GM21360 (cell line): ENCODE measurements at regions not wholly inside any gene's neighbourhood (a gene's known extent, or its start where the extent isn't known, plus 50 kb on each side); places are given as distances from the start of the nearest gene placed in this dataset.
A peak's percentile ranks its signal among the peaks of the same experiment; 100 is the strongest.

Experiments used
- ATAC-seq: cut with Tn5 transposase; IDR thresholded peaks from one replicate; pipeline ENCODE4 v1.9.1; 2021; ENCODE audit warnings: mild to moderate bottlenecking, moderate library complexity; ENCODE audit not compliant: unreplicated experiment

DNA sequence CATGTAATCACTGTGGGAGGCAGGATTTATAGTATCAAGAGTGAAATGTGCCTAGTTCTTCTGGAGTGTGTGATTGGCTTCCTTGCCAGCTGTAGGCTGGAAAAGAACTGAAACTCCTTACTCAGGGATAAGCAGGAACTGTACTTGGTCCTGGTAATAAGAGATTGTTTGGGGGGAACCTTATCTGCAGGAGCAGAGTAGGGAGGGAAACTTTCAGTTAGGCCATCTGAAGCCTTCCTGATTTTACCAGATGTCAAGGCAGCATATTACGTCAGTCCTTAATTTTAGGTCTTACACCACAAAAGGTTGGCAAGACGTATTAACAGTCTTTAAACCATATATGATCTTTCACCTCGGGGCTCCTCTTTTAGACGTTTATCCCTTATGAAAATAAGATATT is 231.5 kb upstream of the FMR1 start:
- no peak for ATAC-seq

DNA sequence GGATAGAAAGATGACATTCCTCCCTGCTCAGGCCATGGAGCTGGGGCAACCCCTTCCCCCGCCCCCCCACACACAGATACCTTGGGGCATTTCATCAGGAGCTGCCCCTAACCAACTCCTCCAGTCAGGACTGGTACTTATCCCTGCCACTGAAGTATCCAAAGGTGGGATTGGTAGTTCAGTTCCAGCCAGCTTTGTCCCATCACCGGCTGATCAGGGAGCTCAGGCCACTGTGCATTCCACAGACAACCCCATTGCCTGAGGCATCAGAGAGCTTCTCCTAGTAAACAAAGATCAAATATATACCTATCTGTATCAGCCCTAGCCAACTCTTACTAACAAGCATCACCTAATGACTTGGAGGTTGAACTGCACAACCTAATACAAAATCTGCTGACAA is 218.2 kb upstream of the FMR1 start:
- ATAC-seq: no peak

DNA sequence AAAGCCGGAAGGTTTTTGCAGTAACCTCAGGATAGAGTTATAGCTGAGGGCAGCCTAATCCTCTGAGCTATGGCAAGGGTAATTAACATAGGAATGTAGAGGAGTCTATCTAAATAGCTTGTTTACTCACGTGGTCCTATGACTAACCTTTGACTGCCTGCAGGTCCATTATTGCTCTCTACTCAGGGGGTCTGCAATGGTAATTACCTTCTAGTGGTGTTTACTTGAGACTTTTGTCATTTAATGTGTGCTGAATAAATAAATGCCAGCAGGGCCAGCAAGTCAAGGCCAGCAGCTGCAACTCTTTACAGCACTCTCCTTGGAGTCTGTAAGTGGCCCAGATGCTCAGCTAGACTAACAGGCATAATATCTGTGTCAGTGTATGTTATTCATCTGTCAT is 212.7 kb upstream of the FMR1 start:
- no peak for ATAC-seq

DNA sequence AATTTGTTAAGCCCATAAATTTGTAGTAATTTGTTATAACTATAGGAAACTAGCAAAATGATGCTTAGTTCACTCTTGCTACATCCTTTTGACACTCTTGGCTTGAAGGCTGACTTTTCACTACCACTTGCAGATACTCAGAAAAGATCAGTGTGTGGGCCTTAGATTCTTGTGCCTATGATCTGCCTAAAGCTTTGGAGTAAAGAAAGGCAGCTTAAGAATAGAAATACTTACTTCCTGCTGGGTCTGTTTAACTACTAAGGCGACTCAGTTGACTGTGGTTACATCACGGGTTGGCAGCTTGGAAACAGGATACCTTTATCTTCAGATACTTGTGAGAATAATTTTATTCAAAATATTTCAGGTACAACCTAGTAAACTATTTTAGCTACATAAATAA is 201.4 kb upstream of the FMR1 start:
- ATAC-seq: no peak

- ATAC-seq: no peak
These were observed 178.3 kb upstream of the FMR1 start for GRCh38 chrX:147733369-147733768.

GRCh38 chrX:147735364-147735763 is 176.4 kb upstream of the FMR1 start:
- no peak for ATAC-seq

- no peak for ATAC-seq
These were observed 175.7 kb upstream of the FMR1 start for GRCh38 chrX:147736045-147736444.

GRCh38 chrX:147737690-147738089 is 174.0 kb upstream of the FMR1 start:
- no peak for ATAC-seq

DNA sequence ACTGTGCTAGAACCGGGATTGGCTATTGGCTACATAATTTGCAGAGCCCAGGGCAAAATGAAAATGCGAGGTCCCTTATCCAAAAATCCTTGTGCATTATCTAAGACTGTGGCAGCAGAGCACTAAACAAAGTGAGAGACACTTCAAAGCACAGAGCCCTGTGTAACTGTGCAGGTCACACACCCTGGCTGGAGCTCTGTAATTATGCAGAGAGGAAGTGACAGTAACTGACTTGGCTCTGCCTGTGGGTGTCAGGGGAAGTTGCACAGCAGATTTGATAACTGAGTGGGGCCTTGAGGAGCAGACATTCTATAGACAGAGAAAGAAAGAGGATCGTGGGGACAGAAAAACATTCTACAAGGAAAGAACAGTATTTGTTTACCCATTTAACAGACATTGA is 173.5 kb upstream of the FMR1 start:
- no peak for ATAC-seq

DNA sequence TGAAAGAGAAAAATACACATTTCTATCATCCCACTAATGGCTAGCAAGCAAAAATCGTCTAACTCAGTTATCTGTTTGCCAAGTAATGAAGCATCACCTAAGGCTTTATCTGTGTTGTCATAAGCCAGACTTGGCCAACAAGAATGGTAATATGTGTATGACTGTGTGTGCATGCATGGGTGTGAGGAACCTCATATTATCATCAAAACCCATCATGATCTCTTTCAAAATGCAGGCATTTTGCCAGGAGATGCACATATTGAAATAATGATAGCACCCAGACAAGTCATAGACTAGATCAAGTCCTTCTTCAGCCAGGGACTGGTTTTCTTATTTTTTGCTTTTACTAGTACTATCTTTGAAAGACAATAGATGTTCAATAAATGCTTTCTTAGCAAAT is 172.5 kb upstream of the FMR1 start:
- no peak for ATAC-seq

GRCh38 chrX:147741776-147742175 is 169.9 kb upstream of the FMR1 start:
- no peak for ATAC-seq

DNA sequence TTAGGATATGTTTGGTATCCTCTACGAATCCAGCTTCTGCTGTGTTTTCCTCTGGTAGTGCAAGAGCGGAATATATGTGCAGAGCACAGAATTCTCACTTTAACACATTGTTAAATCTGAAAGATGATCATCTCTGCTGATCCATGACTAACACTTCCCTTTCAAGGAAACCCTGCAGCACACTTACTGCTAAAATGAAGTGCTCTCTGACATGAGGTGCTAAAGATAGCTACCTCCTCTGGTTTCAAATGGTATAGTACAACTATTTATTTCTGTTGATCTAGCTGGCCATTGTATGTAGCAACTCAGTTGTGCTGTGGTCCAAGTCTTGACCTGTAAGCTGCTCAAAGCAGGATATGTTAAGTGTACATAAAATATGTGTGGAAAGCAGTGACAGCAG is 162.4 kb upstream of the FMR1 start:
- no peak for ATAC-seq

DNA sequence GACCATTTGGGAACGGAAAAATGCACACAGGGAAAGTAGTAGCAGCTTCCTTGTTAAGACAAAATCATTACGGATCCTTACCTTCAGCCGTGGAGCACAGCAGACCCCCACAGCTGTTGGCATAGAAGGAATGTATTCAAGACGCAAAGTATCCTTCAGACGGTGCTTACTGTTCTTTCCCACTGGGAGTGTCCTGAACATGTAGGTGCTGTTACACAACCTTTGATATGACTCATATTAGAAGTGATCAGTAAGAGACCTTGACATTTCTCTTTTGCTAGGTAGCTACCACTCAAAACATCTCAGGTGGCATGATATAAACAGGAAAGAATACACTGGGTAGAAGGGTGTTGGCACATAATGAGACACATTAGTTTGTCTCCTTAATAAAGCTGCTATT is 154.0 kb upstream of the FMR1 start:
- ATAC-seq: no peak

DNA sequence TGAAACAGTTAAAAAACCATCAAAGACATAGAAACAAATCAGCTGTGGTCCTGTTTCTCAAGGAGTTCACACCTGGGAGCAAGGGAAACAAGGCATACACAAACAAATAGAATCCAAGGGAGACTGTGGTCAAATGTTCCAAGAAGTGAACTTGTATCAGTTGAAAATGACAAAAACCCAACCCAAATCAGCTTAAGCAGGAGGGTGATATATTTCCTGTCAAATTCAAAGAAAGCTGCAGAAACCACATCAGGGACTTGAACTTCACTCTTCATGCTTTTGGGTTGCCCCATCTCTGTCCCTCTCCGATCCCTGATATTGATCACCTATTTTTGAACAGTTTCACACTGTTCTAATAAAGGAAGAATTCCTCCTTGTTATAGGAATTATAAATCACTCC is 148.6 kb upstream of the FMR1 start:
- ATAC-seq: no peak

DNA sequence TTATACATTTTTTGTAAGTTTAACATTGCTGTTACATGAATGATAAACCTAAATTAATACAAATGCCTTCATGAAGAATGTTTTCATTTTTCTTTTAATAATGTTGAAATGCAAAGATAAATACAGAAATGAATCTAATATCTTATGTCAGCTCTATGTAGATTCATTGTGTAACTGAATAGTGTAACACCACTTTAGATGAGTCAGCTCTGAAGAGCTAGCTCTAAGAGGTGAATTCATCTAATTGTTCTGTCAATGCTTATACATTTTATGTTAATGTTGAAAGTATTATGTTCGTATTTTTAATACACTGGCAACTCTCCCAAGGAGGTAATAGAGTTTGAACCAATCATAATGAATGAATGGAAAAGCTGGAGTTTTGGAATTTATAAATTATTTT is 146.9 kb upstream of the FMR1 start:
- ATAC-seq: no peak

GRCh38 chrX:147770858-147771257 is 140.9 kb upstream of the FMR1 start:
- ATAC-seq: no peak

- no peak for ATAC-seq
These were observed 134.7 kb upstream of the FMR1 start for GRCh38 chrX:147776988-147777387.

GRCh38 chrX:147779173-147779572 is 132.5 kb upstream of the FMR1 start:
- ATAC-seq: no peak

DNA sequence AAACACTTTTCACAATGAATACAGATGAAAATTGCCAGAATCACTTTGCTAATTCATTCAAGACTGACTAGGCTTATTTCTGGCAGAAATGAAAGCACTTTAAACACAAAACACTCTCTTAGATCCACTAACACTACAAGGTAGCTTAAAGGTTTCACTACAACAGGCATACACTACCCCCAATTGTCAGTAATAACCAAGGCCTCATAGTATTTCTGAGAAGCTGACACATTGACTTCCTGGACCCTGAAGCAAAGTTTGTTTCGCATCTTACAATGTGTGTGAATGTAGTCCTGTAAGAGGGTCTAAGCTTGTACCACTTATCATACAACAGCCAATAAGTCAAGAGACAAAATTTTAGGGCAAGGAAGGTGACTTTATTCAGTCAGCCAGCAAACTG is 129.9 kb upstream of the FMR1 start:
- ATAC-seq: no peak

DNA sequence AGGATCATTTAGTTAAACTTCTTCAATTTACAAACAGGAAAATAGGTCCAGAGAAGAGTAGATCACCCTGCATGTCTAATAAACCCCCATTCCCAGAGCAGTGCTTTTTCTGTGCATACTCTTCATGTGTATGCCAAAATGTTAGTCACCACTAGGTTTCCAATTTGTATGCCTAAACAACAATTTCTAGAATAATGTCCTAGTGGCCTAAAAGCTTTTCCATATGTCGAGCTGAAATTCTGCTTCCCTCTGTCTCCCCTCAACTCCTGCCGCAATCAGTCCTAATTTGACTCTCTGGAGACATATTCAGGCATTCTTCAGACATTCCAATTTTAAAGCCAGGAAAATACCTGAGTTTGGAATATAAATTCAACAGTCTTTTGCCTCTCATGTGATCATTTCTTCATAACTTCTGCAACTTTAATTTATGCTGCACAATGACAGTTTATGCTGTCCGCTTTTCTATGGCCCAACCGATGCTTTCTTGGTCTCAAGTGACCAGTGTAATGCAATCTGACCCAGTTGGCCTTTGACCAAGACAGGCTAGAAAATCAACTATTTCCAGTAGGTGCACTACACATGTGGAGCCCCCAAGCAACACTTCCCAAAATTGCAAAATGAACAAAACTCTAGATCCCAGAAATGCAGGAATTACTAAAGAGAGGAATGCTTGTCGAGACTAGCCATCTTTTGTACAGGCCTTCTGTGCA is 122.9 kb upstream of the FMR1 start:
- no peak for ATAC-seq

GRCh38 chrX:147800663-147801062 is 111.1 kb upstream of the FMR1 start:
- no peak for ATAC-seq

DNA sequence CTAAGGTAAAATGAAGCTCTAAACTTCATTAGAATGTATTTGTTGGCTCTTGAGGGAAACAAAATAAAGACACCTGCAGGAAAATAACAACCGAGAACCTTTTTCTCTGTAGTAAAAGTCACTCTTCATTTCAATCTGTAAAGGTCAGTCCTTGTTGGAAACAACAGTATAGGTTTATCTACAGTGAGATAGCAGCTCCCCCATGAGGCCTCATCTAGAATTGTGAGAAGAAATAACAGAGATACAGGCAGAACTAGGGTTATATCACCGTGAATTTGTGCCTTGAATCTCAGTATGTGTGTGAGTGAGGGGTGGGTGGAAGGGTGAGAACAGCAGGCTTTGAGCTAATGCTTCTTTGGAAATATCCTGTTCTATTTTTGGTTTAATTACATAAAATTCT is 107.8 kb upstream of the FMR1 start:
- peak; percentile 78 for ATAC-seq

GRCh38 chrX:147811803-147812202 is 99.9 kb upstream of the FMR1 start:
- ATAC-seq: no peak
